ENCODE measurements at regions not wholly inside any gene's neighbourhood (a gene's known extent, or its start where the extent isn't known, plus 50 kb on each side); places are given as distances from the start of the nearest gene placed in this dataset.

- H3K4me3 Mint-ChIP-seq (ENCODE audit: unreplicated experiment): no peak overlapping the region
- H3K4me3 ChIP-seq (ENCODE audit: low read depth, low read length): no peak overlapping the region
- H3K27me3 Mint-ChIP-seq (ENCODE audit: insufficient read depth, unreplicated experiment): no peaks in the 10 kb centered on the region
- no peaks in the 10 kb centered on the region for H3K9me3 ChIP-seq
- H3K27ac Mint-ChIP-seq (ENCODE audit: unreplicated experiment): no peak overlapping the region
- intact Hi-C loops (cut with micrococcal nuclease; ENCODE audit: unreplicated experiment): no loop called here
- TF ChIP-seq CTCF (IDR thresholded peaks at IDR 0.05; ENCODE audit: insufficient read depth in 1 of 2, low read depth in 1 of 2, low read length in 1 of 2, severe bottlenecking in 1 of 2, unreplicated experiment in 1 of 2): no peak
- no peaks in the 10 kb centered on the region for H3K9me3 Mint-ChIP-seq (ENCODE audit: unreplicated experiment)
- no TSS peak for BruUV-seq (replicated peaks)
- no peak for DNase-seq
- H3K4me1 Mint-ChIP-seq (ENCODE audit: low read depth, unreplicated experiment): peaks cover 6% of the 10 kb centered on the region
- ChIA-PET POLR2A (no interaction called here), CTCF (no interaction called here)
- H3K4me1 ChIP-seq: no peaks in the 10 kb centered on the region
- H3K36me3 Mint-ChIP-seq (ENCODE audit: insufficient read depth, unreplicated experiment): no peaks in the 10 kb centered on the region
- H3K27me3 ChIP-seq (replicated peaks; ENCODE audit: control insufficient read depth, insufficient read depth, low read length): no peaks in the 10 kb centered on the region
- H3K36me3 ChIP-seq (ENCODE audit: control insufficient read depth, insufficient read depth, low read length): no peaks in the 10 kb centered on the region
Measured at GRCh38 chr14:27072589-27072988, 474.8 kb upstream of the NOVA1 start.

GRCh38 chr14:27075503-27075902, 477.7 kb upstream of the NOVA1 start:
- ChIA-PET CTCF (no interaction called here), POLR2A (no interaction called here)
- H3K4me3 ChIP-seq (ENCODE audit: low read depth, low read length): no peak overlapping the region
- no peak overlapping the region for H3K4me3 Mint-ChIP-seq (ENCODE audit: unreplicated experiment)
- BruUV-seq (replicated peaks): no TSS peak
- no peaks in the 10 kb centered on the region for H3K9me3 Mint-ChIP-seq (ENCODE audit: unreplicated experiment)
- no peaks in the 10 kb centered on the region for H3K27me3 ChIP-seq (replicated peaks; ENCODE audit: control insufficient read depth, insufficient read depth, low read length)
- no peak for DNase-seq
- intact Hi-C loops (cut with micrococcal nuclease; ENCODE audit: unreplicated experiment): no loop called here
- no peaks in the 10 kb centered on the region for H3K4me1 ChIP-seq
- no peaks in the 10 kb centered on the region for H3K27me3 Mint-ChIP-seq (ENCODE audit: insufficient read depth, unreplicated experiment)
- H3K36me3 ChIP-seq (ENCODE audit: control insufficient read depth, insufficient read depth, low read length): no peaks in the 10 kb centered on the region
- no peaks in the 10 kb centered on the region for H3K4me1 Mint-ChIP-seq (ENCODE audit: low read depth, unreplicated experiment)
- H3K36me3 Mint-ChIP-seq (ENCODE audit: insufficient read depth, unreplicated experiment): no peaks in the 10 kb centered on the region
- H3K9me3 ChIP-seq: no peaks in the 10 kb centered on the region
- TF ChIP-seq CTCF (IDR thresholded peaks at IDR 0.05; ENCODE audit: insufficient read depth in 1 of 2, low read depth in 1 of 2, low read length in 1 of 2, severe bottlenecking in 1 of 2, unreplicated experiment in 1 of 2): no peak
- H3K27ac Mint-ChIP-seq (ENCODE audit: unreplicated experiment): no peak overlapping the region

- Mint-ChIP-seq H3K4me1 (ENCODE audit: low read depth, unreplicated experiment) (no peaks in the 10 kb centered on the region), H3K27ac (ENCODE audit: unreplicated experiment) (no peak overlapping the region), H3K9me3 (ENCODE audit: unreplicated experiment) (no peaks in the 10 kb centered on the region), H3K36me3 (ENCODE audit: insufficient read depth, unreplicated experiment) (no peaks in the 10 kb centered on the region), H3K27me3 (ENCODE audit: insufficient read depth, unreplicated experiment) (no peaks in the 10 kb centered on the region), H3K4me3 (ENCODE audit: unreplicated experiment) (no peak overlapping the region)
- POLR2A ChIA-PET: no interaction called here
- no peaks in the 10 kb centered on the region for H3K36me3 ChIP-seq (ENCODE audit: control insufficient read depth, insufficient read depth, low read length)
- TF ChIP-seq CTCF (IDR thresholded peaks at IDR 0.05; ENCODE audit: insufficient read depth in 1 of 2, low read depth in 1 of 2, low read length in 1 of 2, severe bottlenecking in 1 of 2, unreplicated experiment in 1 of 2): no peak
- no peak overlapping the region for H3K4me3 ChIP-seq (ENCODE audit: low read depth, low read length)
- intact Hi-C loops (cut with micrococcal nuclease; ENCODE audit: unreplicated experiment): no loop called here
- no TSS peak for BruUV-seq (replicated peaks)
- DNase-seq: no peak
- CTCF ChIA-PET: no interaction called here
- H3K4me1 ChIP-seq: no peaks in the 10 kb centered on the region
- no peaks in the 10 kb centered on the region for H3K9me3 ChIP-seq
- no peaks in the 10 kb centered on the region for H3K27me3 ChIP-seq (replicated peaks; ENCODE audit: control insufficient read depth, insufficient read depth, low read length)
Measured at GRCh38 chr14:27077214-27077613, 479.4 kb upstream of the NOVA1 start.

All from Caco-2 (cell line).